D721Med (cell line): ENCODE measurements at regions not wholly inside any gene's neighbourhood (a gene's known extent, or its start where the extent isn't known, plus 50 kb on each side); places are given as distances from the start of the nearest gene placed in this dataset.

Source experiments
- DNase-seq: peaks from one replicate; pipeline ENCODE4 v3.0.0; 2011; ENCODE audit warnings: low spot score; ENCODE audit not compliant: insufficient read length
- FAIRE-seq: peaks from 2 replicates; lab custom pipeline; 2011; peaks lifted over from hg19 to GRCh38; lab: Jason Lieb, UNC
- TF ChIP-seq, protein P1 (sequence below): IDR thresholded peaks from 2 replicates; pipeline ENCODE4 v1.5.1; 2012; ENCODE audit warnings: mild to moderate bottlenecking, control low read depth; ENCODE audit not compliant: insufficient read depth; ENCODE audit errors: missing control alignments

DNA sequence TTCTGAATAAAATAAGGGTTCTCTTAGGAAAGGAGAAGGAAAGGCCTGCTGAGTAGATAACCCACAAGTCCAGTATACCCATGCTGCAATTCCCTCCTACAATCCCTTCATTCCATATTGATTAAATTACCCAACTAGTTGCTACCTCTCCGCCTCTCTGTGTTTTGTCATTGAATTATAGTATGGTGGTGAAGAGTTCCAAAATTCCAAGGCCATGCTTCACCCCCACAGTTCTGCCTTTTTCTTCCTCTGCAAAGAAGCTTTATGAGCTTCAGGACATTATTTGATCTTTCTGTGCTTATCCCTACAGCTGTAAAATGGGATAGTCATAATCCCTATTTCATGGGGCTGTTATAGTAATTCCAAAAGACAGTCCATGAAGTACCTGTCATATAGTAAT lies 215.6 kb downstream of the ACTL7B start:
- FAIRE-seq (no peak), DNase-seq (no peak)
- TF ChIP-seq, protein P1, sequence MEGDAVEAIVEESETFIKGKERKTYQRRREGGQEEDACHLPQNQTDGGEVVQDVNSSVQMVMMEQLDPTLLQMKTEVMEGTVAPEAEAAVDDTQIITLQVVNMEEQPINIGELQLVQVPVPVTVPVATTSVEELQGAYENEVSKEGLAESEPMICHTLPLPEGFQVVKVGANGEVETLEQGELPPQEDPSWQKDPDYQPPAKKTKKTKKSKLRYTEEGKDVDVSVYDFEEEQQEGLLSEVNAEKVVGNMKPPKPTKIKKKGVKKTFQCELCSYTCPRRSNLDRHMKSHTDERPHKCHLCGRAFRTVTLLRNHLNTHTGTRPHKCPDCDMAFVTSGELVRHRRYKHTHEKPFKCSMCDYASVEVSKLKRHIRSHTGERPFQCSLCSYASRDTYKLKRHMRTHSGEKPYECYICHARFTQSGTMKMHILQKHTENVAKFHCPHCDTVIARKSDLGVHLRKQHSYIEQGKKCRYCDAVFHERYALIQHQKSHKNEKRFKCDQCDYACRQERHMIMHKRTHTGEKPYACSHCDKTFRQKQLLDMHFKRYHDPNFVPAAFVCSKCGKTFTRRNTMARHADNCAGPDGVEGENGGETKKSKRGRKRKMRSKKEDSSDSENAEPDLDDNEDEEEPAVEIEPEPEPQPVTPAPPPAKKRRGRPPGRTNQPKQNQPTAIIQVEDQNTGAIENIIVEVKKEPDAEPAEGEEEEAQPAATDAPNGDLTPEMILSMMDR, result no peak

DNA sequence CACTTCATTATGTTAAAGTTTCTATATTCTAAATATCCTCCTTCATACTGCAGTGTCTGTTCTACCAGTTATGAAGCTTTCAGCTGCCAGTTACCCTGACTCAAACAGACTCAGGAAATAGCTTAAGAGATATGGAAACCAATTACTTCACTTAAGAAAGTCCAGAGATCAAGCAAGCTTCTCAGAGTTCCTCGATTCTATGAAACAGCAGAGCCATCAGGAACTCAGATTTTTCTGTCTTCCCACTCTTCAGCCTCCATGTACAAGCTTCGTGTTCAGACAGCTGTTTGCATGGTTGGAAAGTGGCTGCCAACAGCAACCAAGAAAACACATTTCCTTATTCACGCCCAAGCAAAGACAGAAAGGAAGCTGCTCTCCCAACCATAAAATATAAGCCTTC lies 216.1 kb downstream of the ACTL7B start:
- FAIRE-seq (no peak), DNase-seq (no peak)
- TF ChIP-seq, protein P1, result no peak

DNA sequence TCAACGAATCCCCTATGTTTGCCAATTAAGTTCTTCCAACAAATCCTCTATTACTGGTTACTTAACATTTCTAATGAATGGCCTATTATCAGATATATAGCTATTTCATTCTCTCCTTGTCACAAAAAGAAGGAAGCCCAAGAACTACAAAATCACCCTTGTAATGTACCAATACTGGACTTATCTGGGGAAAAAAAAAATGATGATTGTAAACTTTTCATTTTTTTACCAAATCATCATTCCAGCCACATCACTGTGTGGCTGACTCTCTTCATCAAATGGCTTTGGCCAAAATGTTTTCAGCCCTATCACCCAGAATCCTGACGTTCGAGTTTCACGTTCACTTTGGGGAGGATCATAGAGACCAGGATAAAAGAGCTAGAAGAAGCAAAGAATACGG lies 216.7 kb downstream of the ACTL7B start:
- FAIRE-seq, result no peak
- no peak for DNase-seq
- TF ChIP-seq, protein P1, result no peak

DNA sequence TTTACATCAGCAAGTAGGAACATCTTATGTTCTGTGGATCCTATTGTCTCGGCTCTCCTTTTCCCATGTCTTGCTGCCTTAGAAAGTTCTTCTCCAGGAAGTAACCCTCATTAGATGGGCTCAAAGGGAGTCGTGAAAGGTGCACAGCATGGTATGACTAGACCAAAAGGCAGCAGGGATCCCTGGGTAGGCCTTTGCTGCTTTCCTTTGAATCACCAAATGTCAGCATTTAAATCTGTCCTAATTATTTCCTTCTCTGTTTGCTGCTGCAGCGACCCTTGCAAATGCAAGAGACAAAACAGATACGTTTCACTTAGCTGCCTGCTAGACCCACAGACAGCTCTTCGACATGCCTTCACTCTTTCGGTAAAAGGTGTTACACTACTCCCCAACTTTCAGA lies 218.4 kb downstream of the ACTL7B start:
- FAIRE-seq (no peak), DNase-seq (no peak)
- TF ChIP-seq, protein P1, result no peak

DNA sequence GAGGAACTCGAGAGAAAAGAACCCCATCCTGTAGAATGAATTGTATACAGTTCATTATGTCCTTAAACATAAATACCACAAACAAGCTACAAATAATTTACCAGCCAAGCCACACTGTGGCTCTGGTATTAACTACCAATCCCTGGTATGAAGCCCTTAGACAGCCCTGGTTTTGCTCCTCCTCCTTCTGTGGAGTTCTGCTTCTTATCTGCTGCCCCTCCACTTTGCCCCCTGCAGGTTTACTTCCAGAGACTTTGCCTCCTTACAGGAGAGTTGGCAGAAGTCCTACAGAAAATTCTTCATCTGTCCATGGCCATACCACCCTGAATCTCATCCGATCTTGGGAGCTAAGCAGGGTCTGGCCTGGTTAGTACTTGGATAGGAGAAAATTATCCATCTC lies 219.8 kb downstream of the ACTL7B start:
- DNase-seq (no peak), FAIRE-seq (no peak)
- TF ChIP-seq, protein P1, result no peak

DNA sequence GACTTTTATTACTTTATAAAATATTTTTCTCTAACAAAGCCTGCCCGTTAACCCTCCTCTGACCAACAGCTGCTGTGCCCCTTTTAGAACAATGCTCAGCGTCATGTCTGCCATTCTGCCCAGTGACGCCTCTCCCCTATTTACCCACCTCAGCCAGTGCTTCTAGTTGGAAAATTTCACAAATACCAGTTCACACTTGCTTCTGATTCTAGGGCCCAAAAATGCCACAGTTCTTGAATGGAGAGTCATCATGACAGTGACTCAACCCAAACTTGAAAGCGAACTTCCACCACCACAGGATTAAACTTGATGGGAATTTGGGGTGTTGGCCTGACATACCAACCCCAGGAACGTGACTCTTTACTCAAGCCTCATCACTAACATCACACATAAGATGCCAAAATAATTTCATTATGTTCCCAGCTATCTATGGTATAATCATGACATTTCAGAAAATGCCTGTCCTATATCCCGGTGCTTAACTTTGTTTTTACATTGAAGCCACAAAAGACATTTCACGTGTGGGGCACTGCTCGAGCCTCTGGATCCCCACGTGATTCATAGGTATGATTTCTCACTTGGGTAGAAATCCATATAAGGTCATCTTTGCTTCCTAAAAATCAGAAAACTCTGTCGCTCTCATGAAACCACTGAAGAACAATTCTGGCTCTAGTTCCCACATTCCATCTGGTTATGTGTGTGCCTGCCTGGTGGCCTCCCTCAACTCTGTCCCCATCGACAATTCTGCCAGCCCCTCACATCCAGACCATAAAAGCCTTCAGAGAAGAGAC lies 220.9 kb downstream of the ACTL7B start:
- FAIRE-seq (no peak), DNase-seq (no peak)

DNA sequence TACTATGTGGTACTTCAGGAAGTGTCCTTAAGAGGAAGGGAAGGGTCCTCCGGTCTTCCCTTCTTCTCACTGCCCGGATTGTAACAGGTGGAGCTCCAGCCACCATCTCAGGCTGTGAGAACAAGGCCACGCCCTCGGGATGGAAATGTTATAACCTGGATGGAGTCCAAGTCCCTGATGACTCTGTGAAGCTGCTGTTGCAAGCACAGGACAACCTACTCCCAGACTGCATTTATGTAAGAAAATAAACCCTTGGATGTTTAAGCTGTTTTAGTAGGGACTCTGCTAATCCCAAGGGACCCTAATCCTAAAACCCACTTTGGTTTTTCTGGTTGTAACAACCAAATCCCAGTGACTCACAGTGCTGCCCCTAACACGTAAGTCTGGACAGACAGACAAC lies 221.6 kb downstream of the ACTL7B start:
- no peak for FAIRE-seq
- DNase-seq, result no peak
- TF ChIP-seq, protein P1, result no peak

More for the DNA sequence above, 220.9 kb downstream of the ACTL7B start:
- TF ChIP-seq, protein P1, result no peak
